ENCODE measurements at regions not wholly inside any gene's neighbourhood (a gene's known extent, or its start where the extent isn't known, plus 50 kb on each side); places are given as distances from the start of the nearest gene placed in this dataset.

DNA sequence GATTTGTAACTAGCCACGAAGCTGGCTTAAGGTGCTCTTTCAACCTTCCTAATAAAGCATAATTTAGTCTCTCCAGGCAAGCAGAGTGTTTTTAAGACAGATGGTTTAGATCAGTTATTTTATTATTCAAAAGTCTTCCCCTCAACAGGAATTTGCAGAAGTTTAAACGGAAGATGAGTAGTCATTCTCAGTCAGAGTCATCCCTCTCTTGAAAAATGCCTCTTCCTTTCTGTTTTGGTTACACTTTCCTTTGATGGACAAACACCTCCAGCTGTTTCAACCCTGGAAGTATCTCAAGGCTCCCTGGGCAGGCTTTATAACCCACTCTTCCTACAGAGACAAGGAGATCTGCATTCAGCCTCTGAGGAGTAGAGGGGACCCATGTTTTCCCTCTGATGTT, 60.3 kb upstream of the POU2AF2 start:
- H3K4me3 ChIP-seq (ENCODE audit: low read depth in 1 of 3, low read length in 3 of 3) = no peak overlapping the region
- H3K36me3 ChIP-seq (ENCODE audit: control insufficient read depth in 4 of 4, insufficient read depth in 3 of 4, low read depth in 1 of 4, low read length in 3 of 4) = no peaks in the 10 kb centered on the region
- no peak for TF ChIP-seq HNF4A (conservative IDR thresholded peaks at IDR 0.05)
- TF ChIP-seq JUND (IDR thresholded peaks at IDR 0.05) = no peak
- 60% methylated on average over 2 of the region's 2 CpGs for WGBS
- H3K9me3 ChIP-seq (ENCODE audit: control insufficient read depth in 4 of 4, low read length in 3 of 4) = peaks cover 0 to 4% (median 0%) of the 10 kb centered on the region in 4 donors
- H3K27me3 ChIP-seq (ENCODE audit: control insufficient read depth in 4 of 4, insufficient read depth in 4 of 4, low read length in 3 of 4) = no peaks in the 10 kb centered on the region
- no peak for DNase-seq (ENCODE audit: low spot score)
- H3K4me1 ChIP-seq (ENCODE audit: control insufficient read depth in 4 of 4, insufficient read depth in 4 of 4, low read length in 3 of 4) = no peaks in the 10 kb centered on the region
- no peak overlapping the region for H3K9ac ChIP-seq (ENCODE audit: low read depth in 1 of 2, low read length in 2 of 2)
- H3K27ac ChIP-seq (ENCODE audit: low read depth in 1 of 2, low read length in 2 of 2) = no peak overlapping the region

DNA sequence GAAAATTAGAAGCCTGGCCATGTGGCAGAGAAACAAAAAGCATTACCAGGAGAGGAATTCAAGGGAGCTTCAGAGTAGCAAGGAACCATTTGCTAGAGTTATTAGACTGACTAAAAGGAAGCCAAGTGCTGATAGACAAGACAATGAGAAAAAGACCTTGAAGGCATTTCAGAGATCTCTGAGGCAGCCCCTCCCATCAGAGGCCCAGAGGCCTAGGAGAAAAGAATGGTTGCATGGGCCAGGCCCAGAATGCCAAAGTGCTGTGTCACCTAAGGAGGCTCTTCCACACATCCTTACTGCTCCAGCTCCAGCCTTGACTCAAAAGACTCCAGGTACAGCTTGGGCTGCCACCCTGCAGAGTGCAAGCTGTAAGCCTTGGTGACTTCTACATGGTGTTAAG, 61.8 kb upstream of the POU2AF2 start:
- DNase-seq (ENCODE audit: low spot score) = no peak
- Histone ChIP-seq H3K4me1 (ENCODE audit: control insufficient read depth in 4 of 4, insufficient read depth in 4 of 4, low read length in 3 of 4) (no peaks in the 10 kb centered on the region), H3K27me3 (ENCODE audit: control insufficient read depth in 4 of 4, insufficient read depth in 4 of 4, low read length in 3 of 4) (no peaks in the 10 kb centered on the region), H3K36me3 (ENCODE audit: control insufficient read depth in 4 of 4, insufficient read depth in 3 of 4, low read depth in 1 of 4, low read length in 3 of 4) (no peaks in the 10 kb centered on the region), H3K4me3 (ENCODE audit: low read depth in 1 of 3, low read length in 3 of 3) (no peak overlapping the region), H3K9ac (ENCODE audit: low read depth in 1 of 2, low read length in 2 of 2) (no peak overlapping the region), H3K27ac (ENCODE audit: low read depth in 1 of 2, low read length in 2 of 2) (no peak overlapping the region), H3K9me3 (ENCODE audit: control insufficient read depth in 4 of 4, low read length in 3 of 4) (peaks cover 0 to 4% (median 0%) of the 10 kb centered on the region in 4 donors)
- TF ChIP-seq, protein P1, sequence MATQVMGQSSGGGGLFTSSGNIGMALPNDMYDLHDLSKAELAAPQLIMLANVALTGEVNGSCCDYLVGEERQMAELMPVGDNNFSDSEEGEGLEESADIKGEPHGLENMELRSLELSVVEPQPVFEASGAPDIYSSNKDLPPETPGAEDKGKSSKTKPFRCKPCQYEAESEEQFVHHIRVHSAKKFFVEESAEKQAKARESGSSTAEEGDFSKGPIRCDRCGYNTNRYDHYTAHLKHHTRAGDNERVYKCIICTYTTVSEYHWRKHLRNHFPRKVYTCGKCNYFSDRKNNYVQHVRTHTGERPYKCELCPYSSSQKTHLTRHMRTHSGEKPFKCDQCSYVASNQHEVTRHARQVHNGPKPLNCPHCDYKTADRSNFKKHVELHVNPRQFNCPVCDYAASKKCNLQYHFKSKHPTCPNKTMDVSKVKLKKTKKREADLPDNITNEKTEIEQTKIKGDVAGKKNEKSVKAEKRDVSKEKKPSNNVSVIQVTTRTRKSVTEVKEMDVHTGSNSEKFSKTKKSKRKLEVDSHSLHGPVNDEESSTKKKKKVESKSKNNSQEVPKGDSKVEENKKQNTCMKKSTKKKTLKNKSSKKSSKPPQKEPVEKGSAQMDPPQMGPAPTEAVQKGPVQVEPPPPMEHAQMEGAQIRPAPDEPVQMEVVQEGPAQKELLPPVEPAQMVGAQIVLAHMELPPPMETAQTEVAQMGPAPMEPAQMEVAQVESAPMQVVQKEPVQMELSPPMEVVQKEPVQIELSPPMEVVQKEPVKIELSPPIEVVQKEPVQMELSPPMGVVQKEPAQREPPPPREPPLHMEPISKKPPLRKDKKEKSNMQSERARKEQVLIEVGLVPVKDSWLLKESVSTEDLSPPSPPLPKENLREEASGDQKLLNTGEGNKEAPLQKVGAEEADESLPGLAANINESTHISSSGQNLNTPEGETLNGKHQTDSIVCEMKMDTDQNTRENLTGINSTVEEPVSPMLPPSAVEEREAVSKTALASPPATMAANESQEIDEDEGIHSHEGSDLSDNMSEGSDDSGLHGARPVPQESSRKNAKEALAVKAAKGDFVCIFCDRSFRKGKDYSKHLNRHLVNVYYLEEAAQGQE (IDR thresholded peaks at IDR 0.05) = no peak
- TF ChIP-seq, protein P2, sequence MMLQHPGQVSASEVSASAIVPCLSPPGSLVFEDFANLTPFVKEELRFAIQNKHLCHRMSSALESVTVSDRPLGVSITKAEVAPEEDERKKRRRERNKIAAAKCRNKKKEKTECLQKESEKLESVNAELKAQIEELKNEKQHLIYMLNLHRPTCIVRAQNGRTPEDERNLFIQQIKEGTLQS (IDR thresholded peaks at IDR 0.05) = no peak
- TF ChIP-seq FOXA1 (IDR thresholded peaks at IDR 0.05) = no peak
- no peak for TF ChIP-seq GABPA (IDR thresholded peaks at IDR 0.05 in 1 of 2, conservative IDR thresholded peaks at IDR 0.05 in 1 of 2)
- no peak for TF ChIP-seq RAD21 (IDR thresholded peaks at IDR 0.05)
- TF ChIP-seq NR2F2 (IDR thresholded peaks at IDR 0.05) = no peak
- TF ChIP-seq RXRA (IDR thresholded peaks at IDR 0.05) = no peak
- no peak for TF ChIP-seq FOXA2 (IDR thresholded peaks at IDR 0.05)

DNA sequence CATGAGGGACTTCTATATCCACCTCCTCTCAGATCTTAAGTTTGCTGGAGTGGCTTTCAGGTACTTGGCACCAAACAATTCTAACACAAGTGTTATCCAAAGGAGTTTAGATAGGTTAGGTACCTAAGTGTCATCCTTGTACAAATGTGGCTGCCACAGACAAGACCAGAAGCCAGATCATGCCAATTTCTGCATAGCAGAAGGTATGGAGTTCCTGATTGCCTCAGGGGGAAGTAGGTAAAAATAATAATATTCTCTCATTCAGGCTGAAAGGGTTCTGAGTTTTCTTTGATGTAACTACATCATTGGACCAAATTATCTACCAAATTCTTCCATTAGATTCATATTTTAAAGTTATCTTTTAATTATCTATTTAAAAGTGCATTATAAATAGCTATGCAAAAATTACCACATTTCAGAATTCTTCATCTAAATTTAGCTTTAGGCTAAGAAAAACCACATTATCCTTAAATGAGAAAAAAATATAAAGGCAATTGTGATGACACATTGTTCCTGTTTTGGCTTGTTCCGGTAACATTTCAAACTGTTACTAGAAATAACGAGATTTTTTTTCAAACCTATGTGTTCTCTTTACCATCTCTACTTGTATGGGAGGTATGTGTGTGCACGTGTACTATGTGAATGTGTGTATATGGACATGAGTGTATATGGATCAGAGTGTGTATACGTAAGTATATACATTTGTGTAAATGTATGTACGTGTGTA, 66.2 kb upstream of the POU2AF2 start:
- Histone ChIP-seq H3K4me1 (ENCODE audit: control insufficient read depth in 4 of 4, insufficient read depth in 4 of 4, low read length in 3 of 4) (no peaks in the 10 kb centered on the region), H3K27me3 (ENCODE audit: control insufficient read depth in 4 of 4, insufficient read depth in 4 of 4, low read length in 3 of 4) (no peaks in the 10 kb centered on the region), H3K9ac (ENCODE audit: low read depth in 1 of 2, low read length in 2 of 2) (no peak overlapping the region), H3K36me3 (ENCODE audit: control insufficient read depth in 4 of 4, insufficient read depth in 3 of 4, low read depth in 1 of 4, low read length in 3 of 4) (no peaks in the 10 kb centered on the region), H3K9me3 (ENCODE audit: control insufficient read depth in 4 of 4, low read length in 3 of 4) (no peaks in the 10 kb centered on the region), H3K4me3 (ENCODE audit: low read depth in 1 of 3, low read length in 3 of 3) (no peak overlapping the region), H3K27ac (ENCODE audit: low read depth in 1 of 2, low read length in 2 of 2) (no peak overlapping the region)
- WGBS = 60% methylated on average over 5 of the region's 5 CpGs
- DNase-seq (ENCODE audit: low spot score) = no peak
- TF ChIP-seq, protein P3, sequence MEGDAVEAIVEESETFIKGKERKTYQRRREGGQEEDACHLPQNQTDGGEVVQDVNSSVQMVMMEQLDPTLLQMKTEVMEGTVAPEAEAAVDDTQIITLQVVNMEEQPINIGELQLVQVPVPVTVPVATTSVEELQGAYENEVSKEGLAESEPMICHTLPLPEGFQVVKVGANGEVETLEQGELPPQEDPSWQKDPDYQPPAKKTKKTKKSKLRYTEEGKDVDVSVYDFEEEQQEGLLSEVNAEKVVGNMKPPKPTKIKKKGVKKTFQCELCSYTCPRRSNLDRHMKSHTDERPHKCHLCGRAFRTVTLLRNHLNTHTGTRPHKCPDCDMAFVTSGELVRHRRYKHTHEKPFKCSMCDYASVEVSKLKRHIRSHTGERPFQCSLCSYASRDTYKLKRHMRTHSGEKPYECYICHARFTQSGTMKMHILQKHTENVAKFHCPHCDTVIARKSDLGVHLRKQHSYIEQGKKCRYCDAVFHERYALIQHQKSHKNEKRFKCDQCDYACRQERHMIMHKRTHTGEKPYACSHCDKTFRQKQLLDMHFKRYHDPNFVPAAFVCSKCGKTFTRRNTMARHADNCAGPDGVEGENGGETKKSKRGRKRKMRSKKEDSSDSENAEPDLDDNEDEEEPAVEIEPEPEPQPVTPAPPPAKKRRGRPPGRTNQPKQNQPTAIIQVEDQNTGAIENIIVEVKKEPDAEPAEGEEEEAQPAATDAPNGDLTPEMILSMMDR (IDR thresholded peaks at IDR 0.05; ENCODE audit: low read depth, low read length, missing input control) = no peak
- TF ChIP-seq, protein P4, sequence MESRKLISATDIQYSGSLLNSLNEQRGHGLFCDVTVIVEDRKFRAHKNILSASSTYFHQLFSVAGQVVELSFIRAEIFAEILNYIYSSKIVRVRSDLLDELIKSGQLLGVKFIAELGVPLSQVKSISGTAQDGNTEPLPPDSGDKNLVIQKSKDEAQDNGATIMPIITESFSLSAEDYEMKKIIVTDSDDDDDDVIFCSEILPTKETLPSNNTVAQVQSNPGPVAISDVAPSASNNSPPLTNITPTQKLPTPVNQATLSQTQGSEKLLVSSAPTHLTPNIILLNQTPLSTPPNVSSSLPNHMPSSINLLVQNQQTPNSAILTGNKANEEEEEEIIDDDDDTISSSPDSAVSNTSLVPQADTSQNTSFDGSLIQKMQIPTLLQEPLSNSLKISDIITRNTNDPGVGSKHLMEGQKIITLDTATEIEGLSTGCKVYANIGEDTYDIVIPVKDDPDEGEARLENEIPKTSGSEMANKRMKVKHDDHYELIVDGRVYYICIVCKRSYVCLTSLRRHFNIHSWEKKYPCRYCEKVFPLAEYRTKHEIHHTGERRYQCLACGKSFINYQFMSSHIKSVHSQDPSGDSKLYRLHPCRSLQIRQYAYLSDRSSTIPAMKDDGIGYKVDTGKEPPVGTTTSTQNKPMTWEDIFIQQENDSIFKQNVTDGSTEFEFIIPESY (IDR thresholded peaks at IDR 0.05) = no peak
- TF ChIP-seq SP1 (IDR thresholded peaks at IDR 0.05) = no peak
- no peak for TF ChIP-seq RAD21 (IDR thresholded peaks at IDR 0.05)
- TF ChIP-seq, protein P1 (IDR thresholded peaks at IDR 0.05) = no peak
- no peak for TF ChIP-seq FOXA1 (IDR thresholded peaks at IDR 0.05)
- TF ChIP-seq TAF1 (conservative IDR thresholded peaks at IDR 0.05) = no peak
- no peak for TF ChIP-seq RXRA (IDR thresholded peaks at IDR 0.05)
- no peak for TF ChIP-seq JUND (IDR thresholded peaks at IDR 0.05)
- TF ChIP-seq YY1 (IDR thresholded peaks at IDR 0.05) = no peak
- TF ChIP-seq, protein P5, sequence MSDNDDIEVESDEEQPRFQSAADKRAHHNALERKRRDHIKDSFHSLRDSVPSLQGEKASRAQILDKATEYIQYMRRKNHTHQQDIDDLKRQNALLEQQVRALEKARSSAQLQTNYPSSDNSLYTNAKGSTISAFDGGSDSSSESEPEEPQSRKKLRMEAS (IDR thresholded peaks at IDR 0.05) = no peak
